ENCODE measurements at regions not wholly inside any gene's neighbourhood (a gene's known extent, or its start where the extent isn't known, plus 50 kb on each side); places are given as distances from the start of the nearest gene placed in this dataset.

GRCh38 chr15:38046257-38047051 is 112.0 kb downstream of the TMCO5A start:
- DNase-seq (ENCODE audit: low read depth in 3 of 3): no peak

- DNase-seq (ENCODE audit: low read depth in 3 of 3): no peak
Observed at GRCh38 chr15:38048001-38048455, 113.6 kb downstream of the TMCO5A start.

- no peak for DNase-seq (ENCODE audit: low read depth in 3 of 3)
Observed at GRCh38 chr15:38049891-38050290, 115.5 kb downstream of the TMCO5A start.

GRCh38 chr15:38050529-38051448 is 116.3 kb downstream of the TMCO5A start:
- no peak for DNase-seq (ENCODE audit: low read depth in 3 of 3)

GRCh38 chr15:38053205-38053604 is 118.8 kb downstream of the TMCO5A start:
- no peak for DNase-seq (ENCODE audit: low read depth in 3 of 3)

- DNase-seq (ENCODE audit: low read depth in 3 of 3): no peak
Observed at GRCh38 chr15:38053776-38054175, 119.3 kb downstream of the TMCO5A start.

- DNase-seq (ENCODE audit: low read depth in 3 of 3): no peak
Observed at GRCh38 chr15:38054488-38054887, 120.0 kb downstream of the TMCO5A start.

GRCh38 chr15:38058596-38059075 is 124.2 kb downstream of the TMCO5A start:
- no peak for DNase-seq (ENCODE audit: low read depth in 3 of 3)

GRCh38 chr15:38059665-38060064 is 125.2 kb downstream of the TMCO5A start:
- no peak for DNase-seq (ENCODE audit: low read depth in 3 of 3)

GRCh38 chr15:38061856-38062649 is 127.6 kb downstream of the TMCO5A start:
- no peak for DNase-seq (ENCODE audit: low read depth in 3 of 3)

- DNase-seq (ENCODE audit: low read depth in 3 of 3): no peak
Observed at GRCh38 chr15:38062696-38063095, 128.3 kb downstream of the TMCO5A start.

- no peak for DNase-seq (ENCODE audit: low read depth in 3 of 3)
Observed at GRCh38 chr15:38065721-38066345, 131.4 kb downstream of the TMCO5A start.

- no peak for DNase-seq (ENCODE audit: low read depth in 3 of 3)
Observed at GRCh38 chr15:38066612-38067011, 132.2 kb downstream of the TMCO5A start.

- DNase-seq (ENCODE audit: low read depth in 3 of 3): no peak
Observed at GRCh38 chr15:38068626-38069391, 134.4 kb downstream of the TMCO5A start.

GRCh38 chr15:38069511-38070011 is 135.1 kb downstream of the TMCO5A start:
- no peak for DNase-seq (ENCODE audit: low read depth in 3 of 3)

- no peak for DNase-seq (ENCODE audit: low read depth in 3 of 3)
Observed at GRCh38 chr15:38070778-38071177, 136.3 kb downstream of the TMCO5A start.

GRCh38 chr15:38071211-38071972 is 137.0 kb downstream of the TMCO5A start:
- no peak for DNase-seq (ENCODE audit: low read depth in 3 of 3)

GRCh38 chr15:38072007-38072347 is 137.5 kb downstream of the TMCO5A start:
- no peak for DNase-seq (ENCODE audit: low read depth in 3 of 3)

GRCh38 chr15:38072348-38073177 is 138.1 kb downstream of the TMCO5A start:
- DNase-seq (ENCODE audit: low read depth in 3 of 3): no peak

Data from stimulated activated CD4-positive, alpha-beta T cell treated with anti-CD3 and anti-CD28 coated beads, TNF-alpha, amount 100 ng/mL, for 48 hours (primary cell).